EH (cell line): ENCODE measurements at regions not wholly inside any gene's neighbourhood (a gene's known extent, or its start where the extent isn't known, plus 50 kb on each side); places are given as distances from the start of the nearest gene placed in this dataset.

ENCODE experiments used
- DNase-seq: peaks from one replicate; pipeline ENCODE4 v3.0.0-alpha.2; 2015; ENCODE audit warnings: low read depth

DNA sequence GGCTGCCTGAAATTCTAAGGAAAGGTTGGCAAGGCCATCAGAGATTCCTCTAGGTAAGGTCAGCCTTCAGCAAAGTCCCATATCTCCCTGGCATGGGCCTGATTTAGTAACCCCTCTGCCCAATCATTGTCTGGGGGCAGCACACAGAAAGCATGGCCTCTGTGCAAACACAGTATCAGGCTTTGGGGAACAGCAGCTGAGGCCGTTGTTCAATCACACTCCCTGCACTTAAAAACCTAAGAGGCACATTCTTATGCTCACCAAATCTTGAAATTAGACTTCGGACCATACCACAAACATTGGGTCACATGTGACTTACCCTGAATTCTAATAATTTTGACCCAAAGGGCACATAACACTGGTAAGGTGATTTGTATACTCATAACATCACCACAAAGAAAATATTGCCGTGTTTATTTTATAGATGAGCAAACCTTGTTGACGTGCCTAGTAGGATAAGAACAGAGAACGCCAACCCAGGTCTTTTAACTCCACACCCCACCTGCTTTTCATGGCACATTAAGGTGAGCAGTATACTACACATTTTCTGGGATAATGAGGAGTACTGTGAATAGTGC is 212.7 kb downstream of the HNMT start:
- no peak for DNase-seq

DNA sequence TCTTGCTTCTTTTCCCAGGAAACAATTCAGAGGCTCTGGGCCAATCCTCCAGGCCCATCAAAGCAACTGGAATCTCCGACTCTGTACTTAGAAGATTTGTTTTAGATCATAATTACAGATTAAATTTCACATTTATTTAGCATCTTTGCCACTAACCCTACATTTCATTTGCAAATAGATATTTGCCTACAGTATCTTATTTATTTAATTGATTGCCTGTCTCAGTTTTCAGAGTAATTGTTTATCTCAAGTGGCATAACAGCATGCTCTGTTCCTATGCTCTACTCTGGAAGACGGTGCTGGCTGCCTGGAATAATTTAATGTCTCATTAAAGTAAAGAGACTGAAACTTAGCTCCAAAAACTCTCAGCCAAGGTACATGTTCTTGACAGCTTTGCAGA is 213.4 kb downstream of the HNMT start:
- DNase-seq = no peak

- DNase-seq = peak; percentile 1
Measured at GRCh38 chr2:138180692-138181386, 216.6 kb downstream of the HNMT start.

- no peak for DNase-seq
Measured at GRCh38 chr2:138182250-138182936, 218.1 kb downstream of the HNMT start.

DNA sequence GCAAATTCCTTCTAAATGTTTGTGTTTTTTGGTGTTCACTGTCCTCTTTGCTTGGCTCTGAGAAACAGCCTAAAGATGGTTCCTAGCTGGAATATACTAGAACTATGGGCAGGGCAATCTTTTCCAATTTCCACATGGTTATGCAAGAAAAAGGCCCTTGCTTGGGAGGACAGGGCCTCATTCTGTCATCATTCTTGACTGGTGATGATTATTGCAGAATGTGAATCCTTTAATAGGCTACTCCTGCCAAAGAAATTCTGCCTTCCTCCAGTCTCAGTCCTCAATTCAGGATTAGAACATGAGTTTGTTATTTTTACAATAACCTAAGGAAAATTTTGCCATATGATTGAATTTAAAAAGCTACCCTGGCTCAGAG is 218.7 kb downstream of the HNMT start:
- peak; percentile 1 for DNase-seq

DNA sequence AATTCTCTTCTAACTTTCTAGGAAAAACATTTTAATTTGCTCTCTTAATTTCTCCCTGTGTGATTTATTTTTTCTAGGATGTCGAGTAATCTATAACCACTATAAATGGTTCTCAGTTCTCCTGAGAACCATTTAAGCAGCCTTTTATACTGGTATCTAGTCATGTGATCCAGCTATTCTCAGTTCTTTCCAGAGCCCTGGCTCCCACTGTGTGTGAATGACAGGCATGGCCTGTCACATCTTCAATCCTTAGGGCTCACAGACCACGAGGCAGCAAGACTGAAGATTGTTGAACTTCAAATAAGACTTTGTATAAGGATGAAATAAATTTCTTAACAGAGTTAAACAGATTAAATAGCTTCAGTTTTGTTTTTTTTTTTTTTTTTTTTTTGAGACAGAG is 219.4 kb downstream of the HNMT start:
- DNase-seq = no peak

- no peak for DNase-seq
Measured at GRCh38 chr2:138184428-138184827, 220.2 kb downstream of the HNMT start.

GRCh38 chr2:138185827-138186226 is 221.6 kb downstream of the HNMT start:
- no peak for DNase-seq

DNA sequence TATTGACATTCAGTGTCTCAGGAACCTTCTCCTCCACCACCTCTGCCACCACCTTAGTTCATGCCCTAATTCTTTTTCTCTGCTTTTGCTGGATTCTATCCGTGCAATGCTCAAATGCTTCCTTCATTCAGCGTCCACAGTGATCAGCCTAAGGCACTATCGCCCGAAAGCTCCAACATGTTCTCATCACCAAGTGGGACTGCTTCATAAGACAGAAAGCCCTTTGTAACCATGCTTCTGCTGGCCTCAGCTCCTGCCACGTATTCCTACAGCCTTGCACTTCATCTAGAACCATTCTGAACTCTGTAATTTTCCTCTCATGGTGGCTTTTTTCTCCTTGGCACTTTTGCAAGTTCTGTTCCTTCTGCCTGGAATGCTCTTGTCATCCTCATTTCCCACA is 222.9 kb downstream of the HNMT start:
- DNase-seq = no peak

DNA sequence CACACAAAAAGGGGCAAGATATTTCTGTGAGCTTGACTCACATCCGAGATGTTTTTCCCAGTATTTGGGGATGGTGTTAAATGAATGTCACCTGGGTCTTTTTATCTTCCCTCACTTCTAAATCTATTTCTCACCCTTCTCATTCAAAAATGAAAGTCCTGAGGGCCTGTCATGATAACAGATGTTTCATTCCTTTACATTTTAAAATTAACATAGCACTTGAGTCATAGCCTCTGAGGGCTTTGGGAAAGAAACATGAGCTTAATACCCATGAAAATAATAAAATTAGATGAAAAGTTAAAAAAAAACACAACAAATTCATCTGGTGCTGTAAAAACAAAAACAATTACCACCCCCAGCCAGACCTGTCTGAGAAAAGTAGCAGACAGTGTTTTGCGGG is 226.7 kb downstream of the HNMT start:
- DNase-seq = no peak

GRCh38 chr2:138193416-138194213 is 229.3 kb downstream of the HNMT start:
- no peak for DNase-seq

DNA sequence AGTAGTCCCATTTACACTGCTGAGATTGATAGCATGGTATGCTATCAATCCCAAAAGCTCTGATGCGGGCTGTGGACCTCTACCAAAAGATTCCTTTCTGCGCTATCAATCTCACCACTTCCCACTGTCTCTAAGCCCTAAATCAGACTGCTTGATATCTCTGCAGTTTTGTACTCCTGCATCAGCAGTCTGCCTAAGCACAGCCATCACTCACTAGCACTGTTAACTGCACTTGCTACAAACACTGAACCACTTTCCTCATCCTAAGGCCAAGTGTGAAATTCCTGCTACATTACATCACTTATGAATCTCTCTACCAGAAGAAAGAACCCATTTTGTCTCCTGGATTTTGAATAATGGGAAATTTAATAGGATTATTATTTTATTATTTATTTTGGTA is 237.0 kb downstream of the HNMT start:
- DNase-seq = peak; percentile 5

GRCh38 chr2:138202762-138203161 is 238.5 kb downstream of the HNMT start:
- DNase-seq = no peak

DNA sequence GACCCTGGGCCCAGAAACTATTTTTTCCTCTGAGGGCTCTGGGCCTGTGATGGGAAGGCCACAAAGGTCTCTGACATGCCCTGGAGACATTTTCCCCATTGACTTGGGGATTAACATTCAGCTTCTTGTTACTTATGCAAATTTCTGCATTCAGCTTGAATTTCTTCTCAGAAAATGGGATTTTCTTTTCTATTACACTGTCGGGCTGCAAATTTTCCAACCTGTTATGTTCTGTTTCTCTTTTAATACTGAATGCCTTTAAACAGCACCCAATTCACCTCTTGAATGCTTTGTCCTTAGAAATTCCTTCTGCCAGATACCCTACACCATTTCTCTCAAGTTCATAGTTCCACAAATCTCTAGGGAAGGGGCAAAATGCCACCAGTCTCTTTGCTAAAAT is 241.0 kb downstream of the HNMT start:
- DNase-seq = no peak

GRCh38 chr2:138207074-138207930 is 243.0 kb downstream of the HNMT start:
- DNase-seq = no peak

DNA sequence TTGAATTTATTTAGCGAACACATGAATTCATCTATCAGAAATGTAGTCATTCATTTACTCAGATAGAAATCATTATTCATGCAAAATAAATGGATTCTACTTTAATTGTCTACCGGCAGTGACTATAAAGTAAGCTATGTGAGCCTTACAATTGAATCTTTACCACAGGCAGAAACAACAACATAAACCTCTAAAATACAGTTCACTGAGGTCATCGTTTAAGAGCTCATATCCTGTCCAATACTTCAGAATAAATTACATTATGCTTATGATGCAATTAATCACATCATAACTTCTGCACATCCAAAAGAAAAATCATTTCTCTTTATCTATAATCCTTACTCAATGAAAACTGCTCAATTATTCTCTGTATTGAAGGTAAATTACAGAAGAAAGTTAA is 244.7 kb downstream of the HNMT start:
- DNase-seq = peak; percentile 17

- DNase-seq = no peak
Measured at GRCh38 chr2:138210487-138210886, 246.2 kb downstream of the HNMT start.

DNA sequence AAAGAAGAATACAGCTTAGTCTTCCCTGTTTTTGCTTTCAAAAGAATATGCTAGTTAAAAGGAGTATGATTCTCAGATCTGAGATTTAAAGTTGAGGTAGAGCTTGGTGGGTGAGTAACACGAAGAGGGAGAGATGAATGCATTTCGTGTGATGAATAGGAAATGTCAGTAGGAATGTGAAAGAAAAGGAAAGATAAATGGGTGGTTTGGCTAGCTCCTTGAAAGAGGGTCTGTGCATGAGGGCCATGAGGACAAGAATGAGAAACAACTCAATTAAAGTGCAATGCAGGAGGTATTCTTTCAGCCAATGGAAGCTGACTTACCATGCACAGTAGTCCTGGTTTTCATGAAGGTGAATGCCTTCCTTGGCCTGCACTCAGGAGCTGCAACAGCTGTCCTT is 248.2 kb downstream of the HNMT start:
- no peak for DNase-seq

DNA sequence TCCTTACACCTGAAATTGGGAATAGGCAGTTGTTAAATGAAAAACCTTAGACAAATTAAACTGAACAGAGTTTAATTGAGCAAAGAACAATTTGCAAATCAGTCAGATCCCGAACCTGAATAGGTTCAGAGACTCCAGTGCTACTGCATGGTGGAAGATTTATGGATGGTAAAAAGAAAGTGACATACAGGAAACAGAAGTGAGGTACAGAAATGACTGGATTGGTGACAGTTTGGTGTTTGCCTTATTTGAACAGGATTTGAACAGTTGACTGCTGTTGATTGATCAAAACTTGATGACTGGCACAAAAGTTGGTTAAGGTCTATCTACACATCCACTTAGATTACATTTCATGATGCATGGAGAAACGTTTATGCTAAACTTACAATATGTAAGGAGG is 248.8 kb downstream of the HNMT start:
- DNase-seq = no peak

DNA sequence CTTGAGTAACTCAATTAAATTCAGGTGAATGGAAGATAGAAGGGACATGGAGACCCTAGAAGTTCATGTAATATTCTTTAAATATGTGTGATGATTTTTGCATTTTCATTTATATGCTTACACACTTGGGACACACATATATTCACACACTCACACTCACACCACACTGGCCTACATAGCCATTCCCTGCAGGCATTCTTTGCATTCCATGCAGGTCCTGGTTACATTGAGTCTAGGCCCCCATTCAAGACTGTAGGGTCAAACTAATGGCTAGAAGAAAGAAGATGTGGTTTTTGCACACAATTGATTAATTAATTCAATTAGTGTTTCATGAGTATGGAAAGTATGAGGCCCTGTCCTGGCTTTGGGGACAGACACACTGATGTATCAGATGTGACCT is 249.4 kb downstream of the HNMT start:
- DNase-seq = no peak

GRCh38 chr2:138215958-138216357 is 251.7 kb downstream of the HNMT start:
- DNase-seq = no peak

- no peak for DNase-seq
Measured at GRCh38 chr2:138217975-138218374, 253.7 kb downstream of the HNMT start.
